H1 (cell line): ENCODE measurements at regions not wholly inside any gene's neighbourhood (a gene's known extent, or its start where the extent isn't known, plus 50 kb on each side); places are given as distances from the start of the nearest gene placed in this dataset.

Source experiments
- CTCF ChIA-PET: fragments of 300-600 bp; sonication (Branson Sonifier 250); formaldehyde crosslinking; loops from one replicate; lab custom pipeline; 2021; ENCODE audit not compliant: partially characterized antibody; lab: Charles Lee
- POLR2A ChIA-PET: fragments of 300-600 bp; sonication (Branson Sonifier 250); formaldehyde crosslinking; loops from one replicate; lab custom pipeline; 2021; ENCODE audit warnings: inconsistent platforms; ENCODE audit not compliant: partially characterized antibody; lab: Charles Lee
- DNase-seq, 2 experiments: peaks; one replicate each; pipeline versions ENCODE4 v3.0.0 to v3.0.0-alpha.2; 2010 to 2022; ENCODE audit warnings: low spot score in 2 of 2, low read depth in 1 of 2, mixed read lengths in 1 of 2
- FAIRE-seq: peaks from 2 replicates; lab custom pipeline; 2011; peaks lifted over from hg19 to GRCh38; lab: Jason Lieb, UNC
- H2AFZ ChIP-seq: 2 replicates; pipeline ENCODE4 v1.8.1; 2012; ENCODE audit warnings: low read length, inconsistent platforms
- H2AK5ac ChIP-seq: 2 replicates; pipeline ENCODE4 v1.6.1; 2013; ENCODE audit warnings: low read depth, low read length
- H2BK120ac ChIP-seq: replicated peaks from 2 replicates; pipeline ENCODE3; 2013; ENCODE audit warnings: low read depth, low read length, inconsistent platforms
- H2BK12ac ChIP-seq: 2 replicates; pipeline ENCODE4 v1.6.1; 2013; ENCODE audit warnings: low read depth, low read length
- H2BK15ac ChIP-seq: 2 replicates; pipeline ENCODE4 v1.6.1; 2013; ENCODE audit warnings: low read length
- H2BK20ac ChIP-seq: 2 replicates; pipeline ENCODE4 v1.6.1; 2013; ENCODE audit warnings: low read length
- H2BK5ac ChIP-seq: 2 replicates; pipeline ENCODE4 v1.6.1; 2013; ENCODE audit warnings: low read depth, low read length
- H3K14ac ChIP-seq: 2 replicates; pipeline ENCODE4 v1.6.1; 2013; ENCODE audit warnings: inconsistent platforms; ENCODE audit not compliant: insufficient read length
- H3K18ac ChIP-seq: 2 replicates; pipeline ENCODE4 v1.6.1; 2013; ENCODE audit warnings: low read length; ENCODE audit errors: extremely low read depth
- H3K23ac ChIP-seq: 2 replicates; pipeline ENCODE4 v1.6.1; 2013; ENCODE audit warnings: inconsistent platforms; ENCODE audit not compliant: insufficient read length
- H3K23me2 ChIP-seq: 2 replicates; pipeline ENCODE4 v1.6.1; 2013; ENCODE audit warnings: low read depth, low read length
- H3K27ac ChIP-seq: 2 replicates; pipeline ENCODE4 v1.6.1; 2011; ENCODE audit warnings: low read depth, low read length, inconsistent platforms
- H3K27me3 ChIP-seq, 4 experiments: replicated peaks in 1 of 4; 1 replicate in 1 of 4; 2 replicates in 3 of 4; pipeline versions ENCODE4 v1.6.1 to v1.8.1; 2011 to 2013; ENCODE audit warnings: low read length in 3 of 4, mild to moderate bottlenecking in 3 of 4, inconsistent platforms in 2 of 4, mixed read lengths in 2 of 4, moderate library complexity in 1 of 4; ENCODE audit not compliant: control insufficient read depth in 3 of 4, insufficient read depth in 3 of 4; ENCODE audit errors: extremely low read depth in 1 of 4
- H3K36me3 ChIP-seq, 4 experiments: 2 replicates each; pipeline versions ENCODE4 v1.6.1 to v1.8.1; 2011 to 2013; ENCODE audit warnings: mild to moderate bottlenecking in 4 of 4, low read length in 3 of 4, moderate library complexity in 2 of 4, control low read depth in 1 of 4, inconsistent platforms in 1 of 4; ENCODE audit not compliant: insufficient read depth in 4 of 4, control insufficient read depth in 2 of 4
- H3K4ac ChIP-seq: replicated peaks from 2 replicates; pipeline ENCODE3; 2013; ENCODE audit warnings: low read length, low read depth, mixed read lengths, inconsistent platforms; ENCODE audit not compliant: insufficient read length
- H3K4me1 ChIP-seq, 4 experiments: replicated peaks in 1 of 4; 1 replicate in 1 of 4; 2 replicates in 3 of 4; pipeline versions ENCODE4 v1.6.1 to v1.8.1; 2011 to 2013; ENCODE audit warnings: low read length in 3 of 4, inconsistent platforms in 2 of 4, mixed read lengths in 1 of 4; ENCODE audit not compliant: insufficient read depth in 4 of 4, control insufficient read depth in 3 of 4
- H3K4me2 ChIP-seq, 2 experiments: 2 replicates each; pipeline versions ENCODE4 v1.6.1 to v1.8.1; 2011 to 2013; ENCODE audit warnings: low read depth in 2 of 2, low read length in 2 of 2, control low read depth in 1 of 2, inconsistent platforms in 1 of 2, mild to moderate bottlenecking in 1 of 2; ENCODE audit not compliant: insufficient read depth in 1 of 2
- H3K4me3 ChIP-seq, 4 experiments: fragments of 200-600, 300-600 bp in 1 of 4; sonication (generic), shearing (Covaris generic), sonication (Bioruptor Twin) in 1 of 4; 2 replicates each; pipeline versions ENCODE4 v1.5.1 to v1.8.1; 2011 to 2016; ENCODE audit warnings: low read length in 4 of 4, low read depth in 3 of 4, control low read depth in 2 of 4, inconsistent platforms in 2 of 4, mild to moderate bottlenecking in 2 of 4, mixed read lengths in 1 of 4, moderate library complexity in 1 of 4; ENCODE audit not compliant: insufficient read depth in 2 of 4; ENCODE audit errors: extremely low read depth in 1 of 4
- H3K56ac ChIP-seq: replicated peaks from 2 replicates; pipeline ENCODE3; 2013; ENCODE audit warnings: low read depth, mild to moderate bottlenecking, mixed read lengths, low read length, inconsistent platforms; ENCODE audit not compliant: insufficient read length
- H3K79me1 ChIP-seq: 2 replicates; pipeline ENCODE4 v1.6.1; 2013; ENCODE audit warnings: low read depth, low read length, control low read depth
- H3K79me2 ChIP-seq, 2 experiments: 2 replicates each; pipeline versions ENCODE4 v1.6.1 to v1.8.1; 2012 to 2013; ENCODE audit warnings: low read length in 2 of 2, mild to moderate bottlenecking in 2 of 2, inconsistent platforms in 1 of 2; ENCODE audit not compliant: insufficient read depth in 2 of 2, control insufficient read depth in 1 of 2
- H3K9ac ChIP-seq, 4 experiments: replicated peaks in 1 of 4; 1 replicate in 1 of 4; 2 replicates in 3 of 4; pipeline versions ENCODE4 v1.6.1 to v1.8.1; 2011 to 2013; ENCODE audit warnings: low read depth in 3 of 4, low read length in 3 of 4, control low read depth in 2 of 4, mild to moderate bottlenecking in 2 of 4, moderate library complexity in 2 of 4, inconsistent platforms in 1 of 4; ENCODE audit errors: extremely low read depth in 1 of 4
- H3K9me3 ChIP-seq, 2 experiments: 2 replicates each; pipeline versions ENCODE4 v1.6.1 to v1.8.1; 2012 to 2013; ENCODE audit warnings: mild to moderate bottlenecking in 2 of 2, moderate library complexity in 2 of 2, control low read depth in 1 of 2, inconsistent platforms in 1 of 2, low read depth in 1 of 2, low read length in 1 of 2, mixed read lengths in 1 of 2; ENCODE audit not compliant: insufficient read depth in 2 of 2
- H4K20me1 ChIP-seq, 2 experiments: replicated peaks in 1 of 2; 2 replicates each; pipeline versions ENCODE3 to v1.8.1; 2011 to 2013; ENCODE audit warnings: inconsistent platforms in 2 of 2, low read length in 2 of 2, mild to moderate bottlenecking in 1 of 2; ENCODE audit not compliant: insufficient read depth in 2 of 2, control insufficient read depth in 1 of 2
- H4K5ac ChIP-seq: 2 replicates; pipeline ENCODE4 v1.6.1; 2013; ENCODE audit warnings: low read length, low read depth, mixed read lengths, inconsistent platforms; ENCODE audit not compliant: insufficient read length
- H4K8ac ChIP-seq: 2 replicates; pipeline ENCODE4 v1.8.0; 2013; ENCODE audit warnings: mild to moderate bottlenecking, moderate library complexity, low read length, inconsistent platforms; ENCODE audit not compliant: insufficient read depth; ENCODE audit errors: extremely low read depth
- H4K91ac ChIP-seq: replicated peaks from 2 replicates; pipeline ENCODE3; 2013; ENCODE audit warnings: low read length, mixed read lengths, inconsistent platforms; ENCODE audit not compliant: insufficient read length
- CTCF ChIP-seq, 3 experiments: IDR thresholded peaks; 1 replicate in 2 of 3; 2 replicates in 1 of 3; pipeline versions ENCODE4 v1.5.1 to v1.6.1; 2011; ENCODE audit warnings: low read length in 3 of 3, mild to moderate bottlenecking in 3 of 3, inconsistent platforms in 2 of 3, low read depth in 1 of 3, moderate library complexity in 1 of 3; ENCODE audit not compliant: insufficient read depth in 1 of 3; ENCODE audit errors: control extremely low read depth in 1 of 3
- RAD21 ChIP-seq, 2 experiments: IDR thresholded peaks in 1 of 2; conservative IDR thresholded peaks in 1 of 2; 2 replicates each; pipeline ENCODE4 v1.6.1; 2011; ENCODE audit warnings: low read depth in 2 of 2, low read length in 2 of 2, improper control_type of control experiment in 1 of 2, inconsistent platforms in 1 of 2, mild to moderate bottlenecking in 1 of 2, moderate library complexity in 1 of 2
- SIN3A ChIP-seq, 2 experiments: IDR thresholded peaks in 1 of 2; conservative IDR thresholded peaks in 1 of 2; 2 replicates each; pipeline ENCODE4 v1.6.1; 2011 to 2012; ENCODE audit warnings: low read length in 2 of 2, improper control_type of control experiment in 1 of 2, low read depth in 1 of 2, mild to moderate bottlenecking in 1 of 2
- WGBS, 2 experiments: shearing (Covaris generic) in 1 of 2; methylation state at CpG; one replicate each; pipeline versions ENCODE4 v1.1.6 to v1.1.7; 2013 to 2015; ENCODE audit warnings: low lambda C conversion rate in 2 of 2, mixed read lengths in 2 of 2, inconsistent platforms in 1 of 2, low coverage in 1 of 2, missing lambda C conversion rate in 1 of 2; ENCODE audit not compliant: insufficient replicate concordance in 2 of 2, insufficient coverage in 1 of 2, insufficient read length in 1 of 2; ENCODE audit errors: extremely low coverage in 1 of 2, missing lambda C conversion rate in 1 of 2; 5-methylcytosine and 5-hydroxymethylcytosine counted together

GRCh38 chr2:41410011-41410410 lies 637.8 kb upstream of the PKDCC start:
- no peak overlapping the region for H2BK5ac ChIP-seq
- no peak overlapping the region for H3K14ac ChIP-seq
- H3K36me3 ChIP-seq, result no peaks in the 10 kb centered on the region
- H2BK15ac ChIP-seq, result no peak overlapping the region
- H2AK5ac ChIP-seq, result no peak overlapping the region
- DNase-seq (no peak), FAIRE-seq (no peak)
- peak; percentile 39 to 43; a peak in 3 of 4 replicates for TF ChIP-seq RAD21 (IDR thresholded peaks at IDR 0.05 in 1 of 2, conservative IDR thresholded peaks at IDR 0.05 in 1 of 2; ENCODE audit: low read depth in 2 of 2, low read length in 2 of 2)
- TF ChIP-seq CTCF (IDR thresholded peaks at IDR 0.05; ENCODE audit: control extremely low read depth in 1 of 3, insufficient read depth in 1 of 3, low read depth in 1 of 3, low read length in 3 of 3), result peak in 1 of 3 experiments; percentile 22; a peak in 1 of 4 replicates
- no peak for TF ChIP-seq SIN3A (conservative IDR thresholded peaks at IDR 0.05 in 1 of 2, IDR thresholded peaks at IDR 0.05 in 1 of 2; ENCODE audit: low read depth in 1 of 2, low read length in 2 of 2)
- no peak overlapping the region for H2BK20ac ChIP-seq
- no peaks in the 10 kb centered on the region; a peak in 1 of 7 replicates for H3K4me1 ChIP-seq
- H2AFZ ChIP-seq, result no peak overlapping the region
- H3K23me2 ChIP-seq, result no peaks in the 10 kb centered on the region
- no peak overlapping the region for H3K9ac ChIP-seq
- H3K27me3 ChIP-seq, result no peaks in the 10 kb centered on the region
- no peak overlapping the region for H3K56ac ChIP-seq
- no peaks in the 10 kb centered on the region for H3K79me2 ChIP-seq
- POLR2A ChIA-PET, result no interaction called here
- no peak overlapping the region for H3K23ac ChIP-seq
- no peaks in the 10 kb centered on the region for H4K20me1 ChIP-seq
- no peak overlapping the region for H2BK120ac ChIP-seq
- no peak overlapping the region for H4K8ac ChIP-seq
- H3K79me1 ChIP-seq, result no peaks in the 10 kb centered on the region
- no peak overlapping the region for H3K4ac ChIP-seq
- no peak overlapping the region for H2BK12ac ChIP-seq
- no peak overlapping the region for H3K4me3 ChIP-seq
- no peak overlapping the region for H3K4me2 ChIP-seq
- H4K91ac ChIP-seq, result no peak overlapping the region
- CTCF ChIA-PET, result interaction anchor here (0.7 to 2.2 kb wide), 6 partner anchors 9 to 1480 kb away, joined by 3 to 9 read pairs (median 3); no protein-coding TSS in a partner anchor
- no peak overlapping the region for H4K5ac ChIP-seq
- WGBS, 2 experiments, result 87% methylated on average over 3 of the region's 3 CpGs; no CpG with 5 or more reads in 1 of the 2 experiments
- no peak overlapping the region for H3K27ac ChIP-seq
- H3K9me3 ChIP-seq, result no peaks in the 10 kb centered on the region
- no peak overlapping the region for H3K18ac ChIP-seq
